ENCODE measurements at regions not wholly inside any gene's neighbourhood (a gene's known extent, or its start where the extent isn't known, plus 50 kb on each side); places are given as distances from the start of the nearest gene placed in this dataset.

- Histone ChIP-seq H3K9me3 (no peaks in the 10 kb centered on the region), H3F3A (replicated peaks; ENCODE audit: insufficient read depth) (no peaks in the 10 kb centered on the region), H3K27me3 (ENCODE audit: insufficient read depth) (peaks cover 14% of the 10 kb centered on the region; the same call in 1 of the 2 replicates), H3K4me3 (ENCODE audit: low read depth in 2 of 2, low read length in 1 of 2) (no peak overlapping the region), H3K9ac (no peak overlapping the region), H2AFZ (ENCODE audit: low read depth) (no peak overlapping the region), H4K20me1 (ENCODE audit: insufficient read depth) (no peaks in the 10 kb centered on the region), H3K9me2 (no peaks in the 10 kb centered on the region), H3K27ac (ENCODE audit: low read depth in 2 of 2, low read length in 1 of 2) (no peak overlapping the region), H3K4me2 (no peak overlapping the region), H3K4me1 (ENCODE audit: control insufficient read depth in 1 of 2, insufficient read depth in 2 of 2, low read depth in 1 of 2, low read length in 1 of 2) (no peaks in the 10 kb centered on the region), H3K36me3 (replicated peaks in 1 of 2; ENCODE audit: control insufficient read depth in 1 of 2, insufficient read depth in 2 of 2, low read length in 1 of 2) (no peaks in the 10 kb centered on the region), H3K79me2 (ENCODE audit: insufficient read depth) (no peaks in the 10 kb centered on the region)
- ChIA-PET CTCF (no interaction called here), POLR2A (no interaction called here)
- no peak for TF ChIP-seq FOSL2 (IDR thresholded peaks at IDR 0.05; ENCODE audit: borderline replicate concordance, low read depth)
- TF ChIP-seq RCOR1 (IDR thresholded peaks at IDR 0.05; ENCODE audit: low read length) = no peak
- no peak for TF ChIP-seq SIN3A (IDR thresholded peaks at IDR 0.05; ENCODE audit: borderline replicate concordance, low read depth, low read length)
- no peak for TF ChIP-seq GATA2 (CRISPR knock-in tag; IDR thresholded peaks at IDR 0.05)
- no peak for TF ChIP-seq RAD21 (IDR thresholded peaks at IDR 0.05; ENCODE audit: low read length)
- TF ChIP-seq FOXM1 (IDR thresholded peaks at IDR 0.05; ENCODE audit: low read depth) = no peak
- TF ChIP-seq TAF1 (IDR thresholded peaks at IDR 0.05; ENCODE audit: borderline replicate concordance, low read depth, low read length) = no peak
- TF ChIP-seq FOXJ3 (CRISPR knock-in tag; IDR thresholded peaks at IDR 0.05) = no peak
- TF ChIP-seq IRF3 (IDR thresholded peaks at IDR 0.05; ENCODE audit: low read depth, low read length) = no peak
- TF ChIP-seq SMC3 (IDR thresholded peaks at IDR 0.05; ENCODE audit: low read depth, low read length) = no peak
- TF ChIP-seq NRF1 (IDR thresholded peaks at IDR 0.05; ENCODE audit: low read depth, low read length) = no peak
- TF ChIP-seq MXI1 (IDR thresholded peaks at IDR 0.05; ENCODE audit: low read depth, low read length) = no peak
- DNase-seq = no peak
- 3% methylated on average over 2 of the region's 2 CpGs for WGBS (ENCODE audit: low lambda C conversion rate)
Observed at GRCh38 chr12:13734584-13735152, 246.7 kb downstream of the GRIN2B start.

- no peak for DNase-seq
- Histone ChIP-seq H3F3A (replicated peaks; ENCODE audit: insufficient read depth) (no peaks in the 10 kb centered on the region), H3K4me1 (ENCODE audit: control insufficient read depth in 1 of 2, insufficient read depth in 2 of 2, low read depth in 1 of 2, low read length in 1 of 2) (no peaks in the 10 kb centered on the region), H3K27me3 (ENCODE audit: insufficient read depth) (no peaks in the 10 kb centered on the region), H3K79me2 (ENCODE audit: insufficient read depth) (no peaks in the 10 kb centered on the region), H3K9ac (no peak overlapping the region), H3K9me3 (no peaks in the 10 kb centered on the region), H4K20me1 (ENCODE audit: insufficient read depth) (no peaks in the 10 kb centered on the region), H3K27ac (ENCODE audit: low read depth in 2 of 2, low read length in 1 of 2) (no peak overlapping the region), H3K4me3 (ENCODE audit: low read depth in 2 of 2, low read length in 1 of 2) (no peak overlapping the region), H3K9me2 (no peaks in the 10 kb centered on the region), H3K4me2 (no peak overlapping the region), H2AFZ (ENCODE audit: low read depth) (no peak overlapping the region), H3K36me3 (replicated peaks in 1 of 2; ENCODE audit: control insufficient read depth in 1 of 2, insufficient read depth in 2 of 2, low read length in 1 of 2) (no peaks in the 10 kb centered on the region)
- POLR2A ChIA-PET = no interaction called here
- CTCF ChIA-PET = interaction anchor here (1.0 to 4.5 kb wide), 2 partner anchors 12 kb away, joined by 3 to 10 read pairs; no protein-coding TSS in a partner anchor
- WGBS (ENCODE audit: low lambda C conversion rate) = 0% methylated on average over 1 of the region's 1 CpG
- TF ChIP-seq FOSL2 (IDR thresholded peaks at IDR 0.05; ENCODE audit: borderline replicate concordance, low read depth) (no peak), EZH2phosphoT487 (IDR thresholded peaks at IDR 0.05; ENCODE audit: borderline replicate concordance, low read depth) (no peak), REST (IDR thresholded peaks at IDR 0.05; ENCODE audit: low read depth, low read length) (no peak), GATA2 (CRISPR knock-in tag; IDR thresholded peaks at IDR 0.05) (no peak), EP300 (IDR thresholded peaks at IDR 0.05; ENCODE audit: borderline replicate concordance in 1 of 2, low read depth in 1 of 2, low read length in 1 of 2) (no peak), MAX (IDR thresholded peaks at IDR 0.05; ENCODE audit: low read depth) (no peak), YY1 (IDR thresholded peaks at IDR 0.05; ENCODE audit: low read depth) (no peak), SMC3 (IDR thresholded peaks at IDR 0.05; ENCODE audit: low read depth, low read length) (no peak), TEAD4 (IDR thresholded peaks at IDR 0.05; ENCODE audit: borderline replicate concordance, insufficient read depth) (no peak), GABPA (IDR thresholded peaks at IDR 0.05; ENCODE audit: low read depth) (no peak), IRF3 (IDR thresholded peaks at IDR 0.05; ENCODE audit: low read depth, low read length) (no peak), NFIC (IDR thresholded peaks at IDR 0.05; ENCODE audit: borderline replicate concordance) (no peak), POLR2AphosphoS5 (IDR thresholded peaks at IDR 0.05; ENCODE audit: low read depth, low read length) (no peak), JUND (IDR thresholded peaks at IDR 0.05) (no peak), FOXJ3 (CRISPR knock-in tag; IDR thresholded peaks at IDR 0.05) (no peak), NRF1 (IDR thresholded peaks at IDR 0.05; ENCODE audit: low read depth, low read length) (no peak), SIN3A (IDR thresholded peaks at IDR 0.05; ENCODE audit: borderline replicate concordance, low read depth, low read length) (no peak)
Observed at GRCh38 chr12:13727707-13728195, 253.7 kb downstream of the GRIN2B start.

Measured in SK-N-SH (cell line).